ENCODE measurements at regions not wholly inside any gene's neighbourhood (a gene's known extent, or its start where the extent isn't known, plus 50 kb on each side); places are given as distances from the start of the nearest gene placed in this dataset.
"Not testable (repeated sequence)": the region's sequence is repeated elsewhere in the genome, so short reads cannot be mapped to it uniquely, and the experiment has no call there.

DNA sequence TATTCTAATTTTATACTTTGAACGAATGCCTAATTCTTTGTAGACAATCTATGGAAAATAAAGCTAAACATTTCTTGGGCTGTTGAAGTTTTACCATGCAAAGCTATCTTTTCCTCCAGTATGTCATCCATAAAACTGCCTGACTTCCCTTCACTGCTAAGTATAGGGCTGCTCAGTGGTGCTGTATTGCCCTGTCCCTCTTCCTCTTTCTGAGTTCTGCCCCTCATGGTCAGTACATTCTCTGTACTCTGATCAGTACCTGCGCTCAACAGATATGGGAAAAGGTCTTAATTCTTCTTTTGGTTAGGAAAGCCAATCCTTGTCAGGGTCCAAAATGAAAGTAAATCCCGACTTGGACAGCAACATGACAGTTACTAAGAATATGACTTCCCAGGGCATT lies 321.9 kb downstream of the RAD51AP2 start:
- DNase-seq = no peak

DNA sequence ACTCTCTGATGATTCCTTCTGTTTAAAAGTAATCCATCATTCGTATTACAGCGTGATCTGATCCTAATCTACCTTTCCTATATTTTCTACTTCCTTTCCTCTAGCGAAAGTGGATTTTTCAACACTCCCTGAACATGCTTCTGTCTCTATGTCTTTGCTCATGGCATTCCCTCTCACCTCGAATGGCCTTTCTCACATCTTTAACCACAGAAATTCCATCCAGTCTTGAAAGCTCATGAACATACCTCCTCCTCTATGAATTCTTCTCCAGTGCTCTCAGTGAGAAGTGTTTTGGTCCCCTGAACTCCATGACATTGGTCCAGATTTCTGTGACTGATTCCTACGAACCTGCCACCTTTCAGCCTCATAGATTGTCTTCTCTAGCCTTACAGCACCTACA lies 323.2 kb downstream of the RAD51AP2 start:
- DNase-seq = no peak

DNA sequence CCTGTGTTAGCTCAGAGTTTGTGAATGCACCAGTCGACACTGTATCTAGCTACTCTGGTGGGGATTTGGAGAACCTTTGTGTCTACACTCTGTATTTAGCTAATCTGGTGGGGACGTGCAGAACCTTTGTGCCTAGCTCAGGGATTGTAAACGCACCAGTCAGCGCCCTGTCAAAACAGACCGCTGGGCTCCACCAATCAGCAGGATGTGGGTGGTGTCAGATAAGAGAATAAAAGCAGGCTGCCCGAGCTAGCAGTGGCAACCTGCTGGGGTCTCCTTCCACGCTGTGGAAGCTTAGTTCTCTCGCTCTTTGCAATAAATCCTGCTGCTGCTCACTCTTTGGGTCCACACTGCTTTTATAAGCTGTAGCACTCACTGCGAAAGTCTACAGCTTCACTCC lies 324.2 kb downstream of the RAD51AP2 start:
- DNase-seq = no peak

DNA sequence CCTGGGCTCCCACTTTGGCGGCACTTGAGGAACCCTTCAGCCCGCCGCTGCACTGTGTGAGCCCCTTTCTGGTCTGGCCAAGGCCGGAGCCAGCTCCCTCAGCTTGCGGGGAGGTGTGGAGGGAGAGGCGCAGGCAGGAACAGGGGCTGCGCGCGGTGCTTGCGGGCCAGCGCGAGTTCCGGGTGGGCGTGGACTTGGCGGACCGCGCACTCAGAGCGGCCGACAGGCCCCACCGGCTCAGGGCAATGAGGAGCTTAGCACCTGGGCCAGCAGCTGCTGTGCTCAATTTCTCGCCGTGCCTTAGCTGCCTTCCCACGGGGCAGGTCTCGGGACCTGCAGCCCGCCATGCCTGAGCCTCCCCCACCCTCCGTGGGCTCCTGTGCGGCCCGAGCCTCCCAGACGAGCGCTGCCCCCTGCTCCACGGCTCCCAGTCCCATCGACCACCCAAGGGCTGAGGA lies 324.8 kb downstream of the RAD51AP2 start:
- not testable (repeated sequence) for DNase-seq

DNA sequence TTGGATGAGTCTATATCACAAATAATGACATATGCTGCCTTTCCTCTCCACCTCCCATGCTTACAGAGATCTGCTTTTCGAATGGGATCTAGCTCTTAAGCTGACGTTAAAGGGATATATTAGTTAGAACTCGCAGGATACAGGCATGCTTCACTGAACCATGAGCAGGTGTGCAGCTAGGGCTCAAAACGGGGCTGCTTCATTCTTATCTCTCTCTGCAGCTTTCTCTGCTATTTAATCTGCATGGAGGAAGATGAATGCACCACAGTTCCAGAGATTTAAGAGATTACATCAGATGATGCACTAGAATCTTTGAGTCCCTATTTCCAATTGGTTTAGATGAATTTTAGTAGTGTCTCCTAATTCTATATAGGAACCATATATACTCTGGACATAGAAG lies 327.0 kb downstream of the RAD51AP2 start:
- no peak for DNase-seq

DNA sequence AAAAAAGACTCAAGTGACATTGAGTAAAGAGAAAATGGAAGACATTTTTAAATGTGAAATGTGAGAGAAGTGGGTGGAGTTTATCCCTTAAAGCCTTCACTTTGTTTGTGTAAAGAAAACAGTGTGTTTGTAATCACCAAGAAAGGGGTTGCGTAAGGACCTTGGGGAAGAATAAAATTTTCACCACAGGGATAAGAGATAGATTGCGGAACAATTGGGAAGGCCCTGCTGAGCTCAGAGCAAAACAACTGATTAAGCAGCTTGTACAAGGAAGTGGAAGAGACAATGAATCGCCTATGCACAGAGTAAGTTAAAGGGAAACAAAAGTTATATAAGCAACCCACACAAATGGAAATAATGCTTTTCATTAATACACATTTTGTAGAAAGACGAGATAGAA lies 327.7 kb downstream of the RAD51AP2 start:
- no peak for DNase-seq

DNA sequence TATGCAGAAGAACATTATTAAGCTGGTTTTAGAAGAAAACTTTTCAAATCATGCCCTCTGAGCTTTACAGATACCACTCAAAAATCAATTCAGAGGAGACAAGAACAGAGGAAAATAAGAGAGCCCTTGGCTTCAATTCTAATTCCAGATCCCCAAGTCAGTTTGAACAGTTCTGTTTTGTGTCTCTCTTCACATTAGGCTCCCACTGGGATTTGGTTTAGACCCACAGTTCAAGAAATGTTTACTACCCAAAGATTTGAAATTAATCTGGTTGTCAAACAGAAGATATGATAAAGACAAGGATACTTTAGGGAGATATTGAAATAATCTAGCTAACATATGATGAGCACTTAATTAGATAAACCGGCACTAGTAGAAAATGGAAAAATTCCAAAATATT lies 329.5 kb downstream of the RAD51AP2 start:
- no peak for DNase-seq

DNA sequence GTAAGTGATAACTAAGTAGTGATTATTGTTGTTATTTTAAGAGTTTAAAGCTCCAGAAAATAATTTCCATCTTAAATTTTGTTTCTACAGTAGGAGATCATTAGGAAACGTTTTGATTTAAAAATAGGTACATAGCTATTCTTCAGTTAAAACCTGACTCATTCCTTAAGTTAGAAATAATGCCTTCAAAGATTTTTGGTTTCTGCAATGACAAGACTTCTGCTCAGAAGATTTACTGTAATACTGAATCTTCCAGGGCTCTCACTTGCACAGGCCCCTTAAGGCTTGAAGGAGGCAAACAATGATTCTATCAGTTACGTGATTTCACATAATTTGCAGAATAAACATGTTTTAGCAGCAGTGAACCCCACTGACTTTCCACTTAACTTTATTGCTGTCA lies 333.7 kb downstream of the RAD51AP2 start:
- DNase-seq = no peak

DNA sequence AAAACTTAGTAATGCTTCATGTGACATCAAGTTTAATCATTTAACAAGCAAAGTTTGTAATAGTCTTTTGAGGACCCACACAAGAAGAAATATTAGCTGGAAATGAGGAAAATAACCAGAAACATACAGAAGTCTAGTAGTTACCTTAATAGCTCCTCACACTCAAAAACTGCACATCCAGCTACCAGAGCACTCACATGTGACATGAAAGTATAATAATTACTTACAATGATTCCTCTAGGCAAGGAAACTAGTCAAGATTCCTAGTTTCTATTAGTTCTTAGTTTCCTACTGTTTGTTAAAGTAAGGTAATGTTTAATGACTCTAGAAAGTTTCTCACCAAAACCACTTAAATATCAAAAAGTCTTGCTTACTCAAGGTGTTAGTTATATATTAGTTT lies 335.8 kb downstream of the RAD51AP2 start:
- DNase-seq = no peak

DNA sequence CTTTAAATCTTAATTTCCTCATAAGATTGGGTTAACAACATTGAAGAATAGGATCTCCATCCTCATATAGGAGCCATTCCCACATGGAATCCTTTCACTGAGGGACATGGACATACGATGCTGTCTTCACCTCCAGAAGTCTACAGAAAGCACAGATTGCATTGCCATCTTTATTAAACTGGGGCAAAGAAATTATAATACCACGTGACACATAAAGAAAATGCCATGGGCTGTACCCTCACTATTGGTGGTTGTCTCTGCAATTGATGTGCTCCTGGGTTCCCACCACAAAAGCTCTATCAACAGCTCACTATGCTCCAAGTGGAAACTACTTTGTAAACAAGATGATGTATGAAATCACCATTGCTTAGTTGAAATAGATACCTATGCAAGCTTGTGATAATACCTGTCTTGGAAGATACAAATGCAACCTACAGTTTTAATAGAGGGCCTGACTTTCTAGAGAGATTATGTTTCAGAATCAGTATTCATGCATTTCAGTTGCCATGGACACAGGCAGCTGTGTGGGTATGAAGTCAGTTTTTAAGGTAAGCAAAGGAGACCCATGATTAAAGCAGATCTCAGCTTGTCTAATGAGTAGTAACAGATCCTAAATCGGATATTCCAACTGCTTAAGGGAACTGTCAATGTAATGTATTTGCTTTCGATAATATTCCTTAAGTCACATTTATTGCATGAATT lies 337.0 kb downstream of the RAD51AP2 start:
- DNase-seq = peak in 3 of 56 donors; percentile 2 to 18 (median 4)

DNA sequence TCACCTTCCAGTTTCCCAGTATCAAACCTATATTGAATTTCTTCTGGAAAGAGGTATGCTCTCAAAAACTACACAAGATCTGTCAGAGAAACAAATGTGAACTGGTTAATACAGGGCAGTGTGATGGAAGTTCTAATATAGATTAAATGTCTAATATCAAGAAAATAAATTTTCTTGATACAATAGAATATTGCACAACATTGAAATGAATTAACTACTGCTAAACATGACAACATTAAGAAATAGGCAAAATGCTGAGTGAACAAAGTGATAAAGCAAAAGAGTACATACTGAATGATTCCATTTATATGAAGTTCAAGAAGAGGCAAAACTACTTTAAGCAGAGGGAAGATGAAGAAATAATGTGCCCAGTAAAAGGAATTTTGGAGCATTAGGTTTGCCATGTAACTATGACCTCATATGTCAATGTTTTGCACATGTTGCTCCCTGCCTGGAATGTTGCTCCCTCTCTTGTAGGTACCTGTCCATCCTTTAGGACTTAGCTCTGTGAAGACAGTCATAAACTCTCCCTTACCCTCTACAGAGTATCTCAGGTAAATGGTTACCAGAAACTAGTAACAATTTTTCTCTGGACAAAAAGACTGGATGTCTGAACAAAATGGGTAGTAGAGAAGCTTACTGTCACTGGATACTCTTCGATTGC lies 339.0 kb downstream of the RAD51AP2 start:
- no peak for DNase-seq

DNA sequence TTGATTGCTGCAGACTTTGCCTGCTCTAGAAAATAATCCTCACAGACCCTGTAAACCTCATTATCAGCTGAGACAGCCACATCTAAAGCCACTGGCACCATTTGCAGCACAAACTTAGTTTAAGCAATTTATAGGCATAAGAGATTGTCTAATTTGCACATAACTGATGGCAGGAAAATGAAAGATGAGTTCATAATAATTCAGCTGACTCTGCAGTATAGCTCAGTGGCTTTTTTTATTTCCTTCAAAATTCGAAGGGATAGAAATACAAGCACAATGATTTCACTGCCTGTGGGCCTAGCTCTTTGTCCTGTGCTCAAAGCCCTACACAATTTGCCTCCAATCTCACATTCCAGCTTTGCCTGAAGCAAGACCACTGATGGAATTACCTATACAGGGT lies 341.2 kb downstream of the RAD51AP2 start:
- no peak for DNase-seq

DNA sequence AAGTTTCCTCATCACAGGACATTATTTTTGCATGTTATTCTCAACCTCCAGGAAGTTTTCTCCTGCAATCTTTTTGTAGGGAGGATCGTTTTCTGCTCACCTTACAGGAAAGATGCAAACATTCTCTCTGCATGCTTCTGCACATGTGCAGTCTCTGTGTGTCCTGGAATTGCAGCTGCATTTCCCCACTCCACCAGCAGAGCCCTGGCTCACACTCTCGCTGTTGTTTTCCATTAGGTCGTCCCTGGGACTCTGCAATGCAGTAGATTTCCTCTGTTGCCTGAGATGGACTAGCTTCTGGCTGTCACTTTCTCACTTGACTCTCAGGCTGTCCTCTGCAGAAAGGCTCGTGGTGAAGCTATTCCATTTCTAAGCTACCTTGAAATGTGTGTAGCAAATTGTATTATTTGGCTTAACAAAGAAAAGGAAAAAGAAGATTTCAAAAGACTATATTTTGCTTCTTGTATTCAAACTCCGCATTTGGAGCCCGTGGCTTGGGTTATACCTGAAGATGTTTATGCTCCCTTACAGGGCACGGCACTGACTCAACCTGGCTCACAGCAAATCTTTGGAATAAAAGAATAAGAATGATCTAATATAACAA lies 346.7 kb downstream of the RAD51AP2 start:
- peak in 25 of 56 donors; percentile 1 to 42 (median 10) for DNase-seq

DNA sequence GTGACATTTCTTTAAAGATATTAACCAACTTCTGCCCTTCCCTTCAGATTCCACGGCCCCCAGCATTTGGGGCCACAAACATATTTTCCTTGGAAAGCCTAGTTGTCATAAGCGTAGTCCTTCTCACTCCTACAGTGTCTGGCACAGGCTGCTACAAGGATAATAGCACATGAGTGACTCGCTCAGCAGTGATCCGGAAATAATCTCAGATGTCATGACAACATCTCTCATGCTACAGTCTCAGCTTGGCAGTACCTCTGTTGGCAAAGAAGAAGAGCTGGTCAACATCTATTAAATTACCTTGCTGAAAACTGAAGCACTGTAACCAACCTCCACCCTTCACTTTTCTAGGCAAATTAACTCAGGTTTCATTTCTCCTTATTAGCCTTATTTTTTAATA lies 351.7 kb downstream of the RAD51AP2 start:
- no peak for DNase-seq

DNA sequence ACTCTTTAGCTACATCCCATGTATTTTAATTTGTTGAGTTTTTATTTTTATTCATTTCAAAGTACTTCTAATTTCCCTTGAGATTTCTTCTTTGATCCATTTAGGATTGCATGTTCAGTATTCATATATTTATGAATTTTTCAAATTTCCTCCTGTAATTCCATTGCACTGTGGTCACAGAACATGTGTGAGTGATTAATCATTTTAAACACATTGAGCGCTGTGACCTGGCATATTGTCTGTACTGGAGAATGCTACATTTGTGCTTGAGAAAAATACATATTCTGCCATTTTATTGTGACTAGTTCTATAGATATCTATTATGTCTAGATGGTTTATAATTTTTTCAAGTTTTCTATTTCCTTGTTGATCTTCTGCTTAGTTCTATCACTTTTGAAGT lies 353.7 kb downstream of the RAD51AP2 start:
- DNase-seq = no peak

DNA sequence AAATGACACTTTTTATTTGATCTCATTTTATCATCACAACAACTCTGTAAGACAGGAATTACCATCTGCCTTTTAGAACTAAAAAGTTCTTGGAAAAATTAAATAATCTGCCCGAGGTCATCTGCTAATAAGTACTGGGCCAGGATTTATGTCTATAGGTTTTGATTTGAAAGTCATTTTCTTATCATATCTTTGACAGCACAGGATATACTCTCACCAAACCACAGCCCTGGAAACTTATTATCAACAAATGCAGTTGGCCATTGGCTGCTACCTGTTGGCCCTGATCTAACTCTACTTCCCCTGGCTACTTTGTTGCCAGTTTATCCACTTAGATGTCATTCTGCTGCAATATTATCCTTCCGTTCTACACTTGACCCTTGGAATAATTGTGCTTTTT lies 354.6 kb downstream of the RAD51AP2 start:
- no peak for DNase-seq

DNA sequence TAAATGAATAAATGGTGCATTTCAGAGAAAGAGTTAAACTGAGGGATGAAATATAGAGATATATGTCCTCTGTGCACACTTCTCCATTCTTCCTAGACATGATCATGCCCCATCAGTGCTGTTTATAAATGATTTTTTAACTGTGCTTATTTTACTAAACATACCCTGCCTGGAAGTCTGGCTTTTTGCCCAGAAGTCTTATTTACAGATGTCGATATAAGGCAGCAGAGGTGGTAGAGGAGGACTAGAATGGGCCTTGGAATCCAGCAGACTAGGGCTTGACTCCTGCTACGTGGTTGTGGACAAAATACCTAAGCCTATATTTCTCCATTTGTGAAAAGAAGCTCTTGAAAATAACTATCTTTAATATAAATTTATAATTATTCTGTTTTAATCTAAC lies 355.5 kb downstream of the RAD51AP2 start:
- DNase-seq = no peak

DNA sequence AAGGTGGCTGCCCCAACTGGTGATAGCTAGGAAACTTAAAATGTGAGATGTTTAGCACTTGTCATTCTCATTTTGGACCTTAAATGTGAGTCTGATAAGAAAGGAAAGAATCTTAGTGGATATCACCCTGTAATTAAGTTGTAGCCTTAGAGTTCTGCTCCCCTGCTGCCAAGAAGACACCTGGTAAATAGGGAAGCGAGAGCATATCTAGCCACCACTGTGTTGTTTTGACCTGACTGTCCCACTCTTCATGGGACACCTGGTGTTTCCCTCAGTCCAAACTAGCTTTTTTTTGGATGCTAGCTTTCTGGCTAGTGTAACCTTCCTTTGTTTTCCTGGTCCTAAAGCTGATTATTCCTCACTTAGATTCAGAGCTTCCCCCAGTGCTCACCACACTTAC lies 357.6 kb downstream of the RAD51AP2 start:
- no peak for DNase-seq

DNA sequence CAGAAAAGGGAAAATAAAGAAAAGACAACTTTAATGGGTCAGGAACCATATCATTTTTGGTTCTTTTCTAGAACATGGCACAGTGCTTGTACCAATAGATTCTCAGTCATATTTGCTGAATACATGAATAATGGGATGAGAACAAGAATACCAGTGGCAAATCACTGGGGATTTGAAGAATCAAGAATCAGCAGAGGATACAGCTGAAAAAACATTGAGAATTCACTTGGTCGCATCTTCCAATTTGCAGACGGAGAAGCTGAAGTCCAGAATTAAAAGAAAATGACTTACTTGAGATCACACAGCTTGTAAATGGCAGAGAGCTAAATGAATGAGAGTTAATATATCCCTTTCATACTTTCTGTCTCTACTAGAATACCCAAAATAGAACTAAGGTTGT lies 362.2 kb downstream of the RAD51AP2 start:
- DNase-seq = no peak

DNA sequence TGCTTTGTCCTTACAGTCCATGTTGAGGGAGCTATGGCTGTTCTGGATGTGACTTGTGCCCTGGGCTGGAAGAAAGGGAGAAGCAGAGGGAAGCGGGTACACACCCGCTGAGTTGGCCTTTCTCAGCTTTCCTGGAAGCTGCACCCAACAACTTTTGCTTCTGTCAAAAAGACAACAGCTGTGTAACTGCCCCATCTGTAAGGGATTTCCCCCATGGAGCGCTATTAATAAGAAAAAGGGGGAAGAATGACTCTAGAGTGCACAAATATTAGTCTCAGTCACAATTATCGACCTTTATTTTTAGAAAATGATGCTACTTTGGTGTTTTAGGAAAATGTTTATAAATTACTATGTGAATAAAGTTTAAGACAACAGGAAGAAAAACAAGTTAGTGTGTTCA lies 368.3 kb downstream of the RAD51AP2 start:
- no peak for DNase-seq

DNA sequence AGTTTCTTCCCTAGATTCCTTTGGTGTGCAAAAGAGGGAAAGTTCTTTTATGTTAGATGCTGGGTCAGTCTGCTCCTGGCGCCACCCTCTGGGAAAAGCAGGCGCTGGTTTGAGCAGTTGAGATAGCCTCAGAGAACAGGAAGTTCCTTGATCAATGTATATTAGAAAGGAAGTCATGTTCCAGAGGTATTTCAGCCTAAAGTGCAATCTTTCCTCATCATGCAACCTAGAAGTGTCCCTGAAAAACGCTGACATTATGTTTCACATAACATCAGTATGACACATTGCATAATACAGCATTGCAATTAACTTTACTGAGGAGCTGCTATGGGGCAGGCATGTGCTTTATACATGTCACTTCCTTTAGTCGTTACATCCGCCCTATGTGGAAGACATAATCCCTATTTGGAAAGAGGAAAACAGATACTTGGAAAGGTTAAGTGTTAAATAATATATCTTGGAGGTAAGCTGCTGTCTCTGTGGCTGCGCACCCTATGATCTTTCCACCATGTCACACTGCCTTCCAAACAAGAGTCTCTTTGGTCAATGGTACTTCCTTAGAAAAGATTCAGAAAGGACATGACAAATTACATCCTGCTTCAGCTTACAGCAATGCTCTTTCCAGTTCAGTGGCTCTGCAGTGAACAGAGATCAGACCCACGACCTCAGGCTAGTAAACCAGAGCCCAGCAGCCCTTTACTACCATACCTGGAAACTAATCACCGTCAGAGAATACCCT lies 369.7 kb downstream of the RAD51AP2 start:
- peak in 9 of 56 donors; percentile 1 to 55 (median 7) for DNase-seq

DNA sequence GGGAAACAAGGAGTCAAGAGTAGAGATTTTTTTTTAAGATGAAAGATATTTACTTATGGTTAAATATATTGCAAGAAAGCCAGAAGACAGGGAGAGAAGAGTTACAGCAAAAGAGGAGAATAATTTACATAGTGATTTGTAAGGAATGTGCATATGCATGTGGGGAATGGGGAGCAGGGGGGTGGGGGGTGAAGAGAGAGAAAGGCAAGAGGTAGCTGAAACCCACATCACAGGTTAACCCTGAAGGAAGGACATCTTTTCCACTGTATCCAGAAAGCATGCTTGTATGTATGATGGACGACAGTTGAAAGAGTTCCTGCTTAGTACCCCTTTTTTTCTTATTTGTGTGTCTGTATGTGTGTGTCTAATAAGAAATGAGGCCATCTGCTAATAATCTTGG lies 371.9 kb downstream of the RAD51AP2 start:
- no peak for DNase-seq

Measured in nucleus accumbens (tissue), 56 donors.